ENCODE measurements at regions not wholly inside any gene's neighbourhood (a gene's known extent, or its start where the extent isn't known, plus 50 kb on each side); places are given as distances from the start of the nearest gene placed in this dataset.

DNA sequence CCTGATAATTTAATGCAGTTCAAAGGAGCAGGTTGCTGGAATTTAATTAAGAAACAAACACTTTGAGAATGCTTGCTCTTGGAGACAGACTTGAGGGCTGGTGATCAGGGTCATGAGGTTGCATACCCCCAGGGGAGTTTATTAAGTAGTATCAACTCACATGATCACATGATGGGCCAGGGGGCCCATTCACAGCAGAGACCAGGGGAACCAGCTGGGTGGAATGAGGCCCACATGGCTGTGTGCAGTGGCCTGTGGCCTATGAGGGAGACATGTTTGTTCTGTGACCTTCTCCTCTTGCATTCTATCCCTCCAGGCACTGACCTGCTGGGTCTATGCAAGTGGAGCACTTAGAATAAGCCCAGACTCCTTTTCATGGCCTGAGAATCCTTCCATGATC, 266.6 kb upstream of the PWP1 start:
- no peak overlapping the region for H3K4me3 ChIP-seq (replicated peaks in 1 of 3; ENCODE audit: insufficient read depth in 1 of 3, low read depth in 2 of 3, low read length in 3 of 3)
- TF ChIP-seq, protein P1, sequence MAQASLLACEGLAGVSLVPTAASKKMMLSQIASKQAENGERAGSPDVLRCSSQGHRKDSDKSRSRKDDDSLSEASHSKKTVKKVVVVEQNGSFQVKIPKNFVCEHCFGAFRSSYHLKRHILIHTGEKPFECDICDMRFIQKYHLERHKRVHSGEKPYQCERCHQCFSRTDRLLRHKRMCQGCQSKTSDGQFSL (CRISPR knock-in tag; IDR thresholded peaks at IDR 0.05) = no peak
- no peak for TF ChIP-seq ZNF484 (CRISPR knock-in tag; IDR thresholded peaks at IDR 0.05; ENCODE audit: borderline replicate concordance, low read depth)
- TF ChIP-seq ZFP82 (CRISPR knock-in tag; IDR thresholded peaks at IDR 0.05; ENCODE audit: borderline replicate concordance) = no peak
- TF ChIP-seq MAFG (CRISPR knock-in tag; IDR thresholded peaks at IDR 0.05) = no peak
- TF ChIP-seq, protein P2, sequence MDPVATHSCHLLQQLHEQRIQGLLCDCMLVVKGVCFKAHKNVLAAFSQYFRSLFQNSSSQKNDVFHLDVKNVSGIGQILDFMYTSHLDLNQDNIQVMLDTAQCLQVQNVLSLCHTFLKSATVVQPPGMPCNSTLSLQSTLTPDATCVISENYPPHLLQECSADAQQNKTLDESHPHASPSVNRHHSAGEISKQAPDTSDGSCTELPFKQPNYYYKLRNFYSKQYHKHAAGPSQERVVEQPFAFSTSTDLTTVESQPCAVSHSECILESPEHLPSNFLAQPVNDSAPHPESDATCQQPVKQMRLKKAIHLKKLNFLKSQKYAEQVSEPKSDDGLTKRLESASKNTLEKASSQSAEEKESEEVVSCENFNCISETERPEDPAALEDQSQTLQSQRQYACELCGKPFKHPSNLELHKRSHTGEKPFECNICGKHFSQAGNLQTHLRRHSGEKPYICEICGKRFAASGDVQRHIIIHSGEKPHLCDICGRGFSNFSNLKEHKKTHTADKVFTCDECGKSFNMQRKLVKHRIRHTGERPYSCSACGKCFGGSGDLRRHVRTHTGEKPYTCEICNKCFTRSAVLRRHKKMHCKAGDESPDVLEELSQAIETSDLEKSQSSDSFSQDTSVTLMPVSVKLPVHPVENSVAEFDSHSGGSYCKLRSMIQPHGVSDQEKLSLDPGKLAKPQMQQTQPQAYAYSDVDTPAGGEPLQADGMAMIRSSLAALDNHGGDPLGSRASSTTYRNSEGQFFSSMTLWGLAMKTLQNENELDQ (CRISPR knock-in tag; IDR thresholded peaks at IDR 0.05; ENCODE audit: borderline replicate concordance) = no peak
- no peak for FAIRE-seq
- peaks cover 26% of the 10 kb centered on the region for H3K4me1 ChIP-seq (ENCODE audit: insufficient read depth, low read length)
- no TSS peak for BruUV-seq (replicated peaks)
- H3K79me2 ChIP-seq (ENCODE audit: insufficient read depth, low read length) = no peaks in the 10 kb centered on the region
- no peak overlapping the region for H3K9ac ChIP-seq (ENCODE audit: insufficient read depth, low read depth, low read length)
- no peak overlapping the region for H2AFZ ChIP-seq (ENCODE audit: low read length)
- H3K4me2 ChIP-seq (ENCODE audit: low read depth, low read length) = no peak overlapping the region
- no peaks in the 10 kb centered on the region; a peak in 1 of 5 replicates for H3K27me3 ChIP-seq (ENCODE audit: control insufficient read depth in 1 of 2, insufficient read depth in 2 of 2, low read length in 2 of 2)
- ATAC-seq = no peak
- in situ Hi-C loops (cut with HindIII; ENCODE audit: extremely low pct_ligation_motif_present, low pct_unique_long_range_greater_than_20kb) (no loop called here), intact Hi-C loops (cut with micrococcal nuclease; ENCODE audit: unreplicated experiment) (no loop called here)
- H3K9me3 ChIP-seq (ENCODE audit: low read length) = no peaks in the 10 kb centered on the region
- ChIA-PET CTCF (ENCODE audit: low intra/inter-chr PET ratio, low total read pairs) (no interaction called here), POLR2A (no interaction called here)
- no peak overlapping the region for H3K27ac ChIP-seq (ENCODE audit: extremely low read length, insufficient read depth, low read length)
- H3K36me3 ChIP-seq (replicated peaks in 1 of 2; ENCODE audit: control insufficient read depth in 1 of 2, insufficient read depth in 2 of 2, low read length in 2 of 2) = peaks cover 0 to 1% of the 10 kb centered on the region in 2 experiments; a peak in 1 of 5 replicates
- H4K20me1 ChIP-seq (ENCODE audit: insufficient read depth, low read length) = no peaks in the 10 kb centered on the region
- DNase-seq (ENCODE audit: low spot score) = no peak

DNA sequence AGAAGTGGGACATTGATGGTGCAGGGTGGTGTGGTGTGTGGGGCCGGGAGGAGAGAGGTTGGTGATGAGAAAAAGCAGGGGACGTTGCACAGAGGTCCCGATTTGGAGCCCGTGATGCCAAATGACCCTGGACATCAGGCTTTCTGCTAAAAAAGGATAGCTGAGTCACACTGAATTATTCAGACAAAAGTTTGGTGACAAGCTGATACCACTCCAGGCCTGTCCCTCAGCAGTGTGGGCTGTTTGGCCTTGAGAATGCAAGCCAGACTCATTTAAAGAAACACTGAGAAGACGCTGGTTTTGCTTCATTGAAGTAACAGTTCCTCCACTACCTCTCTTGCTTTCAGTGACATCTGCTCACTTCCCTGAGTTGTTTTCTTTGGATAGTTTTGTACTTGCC, 262.1 kb upstream of the PWP1 start:
- ATAC-seq (no peak), FAIRE-seq (no peak), DNase-seq (ENCODE audit: low spot score) (no peak)
- intact Hi-C loops (cut with micrococcal nuclease; ENCODE audit: unreplicated experiment) (no loop called here), in situ Hi-C loops (cut with HindIII; ENCODE audit: extremely low pct_ligation_motif_present, low pct_unique_long_range_greater_than_20kb) (no loop called here)
- CTCF ChIA-PET (ENCODE audit: low intra/inter-chr PET ratio, low total read pairs) = no interaction called here
- Histone ChIP-seq H3K27me3 (ENCODE audit: control insufficient read depth in 1 of 2, insufficient read depth in 2 of 2, low read length in 2 of 2) (no peaks in the 10 kb centered on the region), H3K9me3 (ENCODE audit: low read length) (no peaks in the 10 kb centered on the region), H2AFZ (ENCODE audit: low read length) (no peak overlapping the region), H3K4me3 (replicated peaks in 1 of 3; ENCODE audit: insufficient read depth in 1 of 3, low read depth in 2 of 3, low read length in 3 of 3) (no peak overlapping the region), H3K9ac (ENCODE audit: insufficient read depth, low read depth, low read length) (no peak overlapping the region), H3K36me3 (replicated peaks in 1 of 2; ENCODE audit: control insufficient read depth in 1 of 2, insufficient read depth in 2 of 2, low read length in 2 of 2) (peaks cover 0 to 1% of the 10 kb centered on the region in 2 experiments; a peak in 1 of 5 replicates), H3K4me1 (ENCODE audit: insufficient read depth, low read length) (no peaks in the 10 kb centered on the region; the same call in 1 of the 2 replicates), H4K20me1 (ENCODE audit: insufficient read depth, low read length) (no peaks in the 10 kb centered on the region), H3K79me2 (ENCODE audit: insufficient read depth, low read length) (no peaks in the 10 kb centered on the region), H3K4me2 (ENCODE audit: low read depth, low read length) (no peak overlapping the region), H3K27ac (ENCODE audit: extremely low read length, insufficient read depth, low read length) (no peak overlapping the region)
- 71% methylated on average over 5 of the region's 5 CpGs for WGBS (ENCODE audit: low lambda C conversion rate)
- no TSS peak for BruUV-seq (replicated peaks)
- POLR2A ChIA-PET = no interaction called here
- TF ChIP-seq ZNF468 (CRISPR knock-in tag; IDR thresholded peaks at IDR 0.05) = no peak
- TF ChIP-seq ZNF562 (CRISPR knock-in tag; IDR thresholded peaks at IDR 0.05; ENCODE audit: borderline replicate concordance) = no peak
- TF ChIP-seq ZNF484 (CRISPR knock-in tag; IDR thresholded peaks at IDR 0.05; ENCODE audit: borderline replicate concordance, low read depth) = no peak
- TF ChIP-seq, protein P3, sequence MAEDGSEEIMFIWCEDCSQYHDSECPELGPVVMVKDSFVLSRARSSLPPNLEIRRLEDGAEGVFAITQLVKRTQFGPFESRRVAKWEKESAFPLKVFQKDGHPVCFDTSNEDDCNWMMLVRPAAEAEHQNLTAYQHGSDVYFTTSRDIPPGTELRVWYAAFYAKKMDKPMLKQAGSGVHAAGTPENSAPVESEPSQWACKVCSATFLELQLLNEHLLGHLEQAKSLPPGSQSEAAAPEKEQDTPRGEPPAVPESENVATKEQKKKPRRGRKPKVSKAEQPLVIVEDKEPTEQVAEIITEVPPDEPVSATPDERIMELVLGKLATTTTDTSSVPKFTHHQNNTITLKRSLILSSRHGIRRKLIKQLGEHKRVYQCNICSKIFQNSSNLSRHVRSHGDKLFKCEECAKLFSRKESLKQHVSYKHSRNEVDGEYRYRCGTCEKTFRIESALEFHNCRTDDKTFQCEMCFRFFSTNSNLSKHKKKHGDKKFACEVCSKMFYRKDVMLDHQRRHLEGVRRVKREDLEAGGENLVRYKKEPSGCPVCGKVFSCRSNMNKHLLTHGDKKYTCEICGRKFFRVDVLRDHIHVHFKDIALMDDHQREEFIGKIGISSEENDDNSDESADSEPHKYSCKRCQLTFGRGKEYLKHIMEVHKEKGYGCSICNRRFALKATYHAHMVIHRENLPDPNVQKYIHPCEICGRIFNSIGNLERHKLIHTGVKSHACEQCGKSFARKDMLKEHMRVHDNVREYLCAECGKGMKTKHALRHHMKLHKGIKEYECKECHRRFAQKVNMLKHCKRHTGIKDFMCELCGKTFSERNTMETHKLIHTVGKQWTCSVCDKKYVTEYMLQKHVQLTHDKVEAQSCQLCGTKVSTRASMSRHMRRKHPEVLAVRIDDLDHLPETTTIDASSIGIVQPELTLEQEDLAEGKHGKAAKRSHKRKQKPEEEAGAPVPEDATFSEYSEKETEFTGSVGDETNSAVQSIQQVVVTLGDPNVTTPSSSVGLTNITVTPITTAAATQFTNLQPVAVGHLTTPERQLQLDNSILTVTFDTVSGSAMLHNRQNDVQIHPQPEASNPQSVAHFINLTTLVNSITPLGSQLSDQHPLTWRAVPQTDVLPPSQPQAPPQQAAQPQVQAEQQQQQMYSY (CRISPR knock-in tag; IDR thresholded peaks at IDR 0.05) = no peak
- no peak for TF ChIP-seq MAFG (CRISPR knock-in tag; IDR thresholded peaks at IDR 0.05)
- TF ChIP-seq, protein P4, sequence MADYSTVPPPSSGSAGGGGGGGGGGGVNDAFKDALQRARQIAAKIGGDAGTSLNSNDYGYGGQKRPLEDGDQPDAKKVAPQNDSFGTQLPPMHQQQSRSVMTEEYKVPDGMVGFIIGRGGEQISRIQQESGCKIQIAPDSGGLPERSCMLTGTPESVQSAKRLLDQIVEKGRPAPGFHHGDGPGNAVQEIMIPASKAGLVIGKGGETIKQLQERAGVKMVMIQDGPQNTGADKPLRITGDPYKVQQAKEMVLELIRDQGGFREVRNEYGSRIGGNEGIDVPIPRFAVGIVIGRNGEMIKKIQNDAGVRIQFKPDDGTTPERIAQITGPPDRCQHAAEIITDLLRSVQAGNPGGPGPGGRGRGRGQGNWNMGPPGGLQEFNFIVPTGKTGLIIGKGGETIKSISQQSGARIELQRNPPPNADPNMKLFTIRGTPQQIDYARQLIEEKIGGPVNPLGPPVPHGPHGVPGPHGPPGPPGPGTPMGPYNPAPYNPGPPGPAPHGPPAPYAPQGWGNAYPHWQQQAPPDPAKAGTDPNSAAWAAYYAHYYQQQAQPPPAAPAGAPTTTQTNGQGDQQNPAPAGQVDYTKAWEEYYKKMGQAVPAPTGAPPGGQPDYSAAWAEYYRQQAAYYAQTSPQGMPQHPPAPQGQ (CRISPR knock-in tag; IDR thresholded peaks at IDR 0.05; ENCODE audit: borderline replicate concordance) = no peak
- TF ChIP-seq GTF3A (CRISPR knock-in tag; conservative IDR thresholded peaks at IDR 0.05) = no peak
